DMS53 treated with DMSO at 0.1 percent for 48 hours (cell line): ENCODE measurements at regions not wholly inside any gene's neighbourhood (a gene's known extent, or its start where the extent isn't known, plus 50 kb on each side); places are given as distances from the start of the nearest gene placed in this dataset.

Experiments
- DNase-seq: peaks from one replicate; lab custom pipeline; 2025; ENCODE audit not compliant: unreplicated experiment; lab: John Stamatoyannopoulos, UW

GRCh38 chr22:27110665-27111451 is 453.5 kb downstream of the MIAT start:
- no peak for DNase-seq

- DNase-seq: no peak
These were observed 454.6 kb downstream of the MIAT start for GRCh38 chr22:27111796-27112672.

DNA sequence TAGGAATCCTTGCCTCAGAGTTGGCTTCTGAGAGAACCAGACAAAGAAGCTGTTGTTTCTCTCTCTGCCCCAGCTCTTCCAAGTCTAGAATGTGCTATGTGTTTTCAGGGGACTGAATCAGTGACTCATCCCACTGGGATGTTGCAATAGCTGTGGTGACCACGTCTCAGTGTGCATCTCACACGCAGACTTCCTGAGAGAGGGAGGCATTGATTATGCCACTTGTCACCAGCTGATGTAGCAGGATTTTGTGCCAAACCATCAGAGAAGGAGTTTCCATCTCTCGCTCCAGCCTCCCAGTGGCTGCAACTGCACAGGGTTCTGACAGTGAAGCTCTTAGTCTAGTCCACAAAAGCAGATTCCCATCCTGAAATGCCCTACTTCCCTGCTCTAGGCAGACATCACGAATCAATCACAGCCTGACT is 455.8 kb downstream of the MIAT start:
- no peak for DNase-seq

GRCh38 chr22:27113641-27114040 is 456.3 kb downstream of the MIAT start:
- DNase-seq: no peak

GRCh38 chr22:27114186-27114585 is 456.8 kb downstream of the MIAT start:
- DNase-seq: no peak

DNA sequence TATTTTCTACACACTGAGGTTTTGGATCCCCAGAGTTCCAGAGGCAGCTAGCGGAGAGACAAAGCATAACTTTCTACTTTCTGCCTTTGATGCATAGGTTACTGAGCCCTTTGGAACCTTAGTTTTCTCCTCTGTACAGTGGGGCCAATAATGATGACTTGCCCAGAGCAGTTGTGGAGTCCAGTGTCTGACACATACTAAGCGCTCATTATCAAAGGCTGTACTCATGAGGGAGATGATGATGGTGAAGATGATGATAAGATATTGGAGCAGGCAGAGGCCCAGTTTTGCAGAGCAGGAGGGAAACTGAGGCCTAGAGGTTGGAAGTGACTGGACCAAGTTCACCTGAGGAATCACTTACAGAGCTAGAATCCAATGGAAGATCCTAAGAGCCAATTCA is 458.0 kb downstream of the MIAT start:
- no peak for DNase-seq

- DNase-seq: no peak
These were observed 458.4 kb downstream of the MIAT start for GRCh38 chr22:27115816-27116256.

DNA sequence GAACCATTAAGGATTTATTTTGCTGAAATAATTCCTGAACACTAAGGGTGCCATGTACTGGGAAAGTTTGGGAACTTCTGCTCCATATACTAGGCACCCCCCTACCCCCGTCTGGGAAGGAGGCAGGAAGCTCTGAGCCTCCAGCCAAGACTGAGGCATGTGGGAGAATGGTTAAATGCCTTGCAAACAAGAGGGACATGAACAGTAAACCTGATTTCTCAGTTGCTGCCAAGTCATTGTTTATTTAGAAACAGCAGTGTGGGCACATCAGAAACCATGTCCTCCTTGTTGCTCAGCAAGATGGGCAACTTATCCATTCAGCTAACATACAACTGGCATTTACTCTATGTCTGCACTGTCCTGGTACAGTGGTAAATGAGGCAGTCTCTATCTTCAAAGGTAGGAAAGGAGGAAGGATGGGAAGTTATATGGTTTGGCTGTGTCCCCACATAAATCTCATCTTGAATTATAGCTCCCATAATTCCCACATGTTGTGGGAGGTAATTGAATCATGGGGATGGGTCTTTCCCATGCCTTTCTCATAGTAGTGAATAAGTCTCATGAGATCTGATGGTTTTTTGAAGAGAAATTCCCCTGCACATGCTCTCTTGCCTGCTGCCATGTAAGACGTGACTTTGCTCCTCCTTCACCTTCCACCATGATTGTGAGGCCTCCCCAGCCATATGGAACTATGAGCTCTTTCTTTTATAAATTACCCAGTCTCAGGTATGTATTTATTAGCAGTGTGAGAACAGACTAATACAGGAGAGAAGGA is 459.1 kb downstream of the MIAT start:
- no peak for DNase-seq

GRCh38 chr22:27120036-27120435 is 462.6 kb downstream of the MIAT start:
- DNase-seq: no peak

DNA sequence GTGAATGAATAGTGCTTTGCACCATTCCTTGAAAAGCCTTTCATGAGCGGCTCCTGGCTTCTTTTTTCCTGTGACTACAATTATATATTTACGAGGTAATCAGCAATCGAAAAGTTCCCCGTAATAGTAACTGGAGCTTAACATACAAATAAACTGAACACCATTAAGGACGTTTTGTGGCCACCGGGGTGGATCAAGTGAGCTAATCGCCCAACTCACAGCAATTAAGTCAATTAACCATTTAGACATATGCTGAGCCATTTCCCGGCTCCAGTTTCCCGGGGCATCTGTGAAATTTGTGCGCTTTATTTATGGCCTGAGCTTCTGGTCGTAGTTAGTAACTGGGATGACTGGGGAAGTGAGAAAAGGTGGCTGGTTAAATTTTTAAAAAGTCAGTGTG is 465.2 kb downstream of the MIAT start:
- no peak for DNase-seq

DNA sequence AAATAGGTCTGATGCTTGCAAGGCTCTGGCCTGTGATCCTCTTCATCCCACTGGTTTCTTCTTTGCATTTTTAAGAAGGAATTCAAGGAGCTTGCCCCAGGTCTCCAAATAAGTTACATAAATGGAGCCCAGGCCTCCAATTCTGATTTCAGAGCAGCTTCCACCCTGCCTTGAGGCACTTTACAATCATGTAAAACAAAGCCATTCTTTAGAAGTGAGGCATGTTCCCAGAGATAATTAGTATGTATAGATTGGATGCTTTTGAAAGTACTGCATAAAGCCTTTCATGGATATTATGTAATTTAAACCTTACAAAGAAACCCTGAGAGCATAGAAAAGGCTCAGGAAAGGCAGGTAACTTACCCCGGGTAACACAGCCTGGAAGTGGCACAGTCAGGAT is 466.5 kb downstream of the MIAT start:
- no peak for DNase-seq

- no peak for DNase-seq
These were observed 467.1 kb downstream of the MIAT start for GRCh38 chr22:27124351-27124966.

GRCh38 chr22:27125539-27125938 is 468.2 kb downstream of the MIAT start:
- no peak for DNase-seq

- no peak for DNase-seq
These were observed 470.5 kb downstream of the MIAT start for GRCh38 chr22:27127911-27128310.

- DNase-seq: no peak
These were observed 471.2 kb downstream of the MIAT start for GRCh38 chr22:27128461-27129085.

DNA sequence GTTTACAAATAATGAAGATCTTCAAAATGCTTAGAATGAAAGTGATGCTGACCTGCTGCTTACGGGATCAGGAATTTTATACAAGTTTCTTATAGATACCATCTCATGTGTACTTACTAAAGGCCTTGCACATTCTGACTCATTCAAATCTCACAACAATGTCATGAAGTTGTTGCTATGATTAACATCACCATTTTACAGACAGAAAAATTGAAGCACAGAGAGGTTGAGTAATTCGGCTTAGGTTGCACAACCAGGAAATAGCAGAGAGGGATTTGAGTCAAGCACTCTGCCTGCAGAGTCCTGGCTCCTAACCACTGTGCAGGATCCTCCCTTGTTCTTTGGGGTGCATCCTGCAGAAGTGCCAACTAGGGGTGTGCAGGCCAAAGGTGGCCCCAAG is 471.9 kb downstream of the MIAT start:
- no peak for DNase-seq

DNA sequence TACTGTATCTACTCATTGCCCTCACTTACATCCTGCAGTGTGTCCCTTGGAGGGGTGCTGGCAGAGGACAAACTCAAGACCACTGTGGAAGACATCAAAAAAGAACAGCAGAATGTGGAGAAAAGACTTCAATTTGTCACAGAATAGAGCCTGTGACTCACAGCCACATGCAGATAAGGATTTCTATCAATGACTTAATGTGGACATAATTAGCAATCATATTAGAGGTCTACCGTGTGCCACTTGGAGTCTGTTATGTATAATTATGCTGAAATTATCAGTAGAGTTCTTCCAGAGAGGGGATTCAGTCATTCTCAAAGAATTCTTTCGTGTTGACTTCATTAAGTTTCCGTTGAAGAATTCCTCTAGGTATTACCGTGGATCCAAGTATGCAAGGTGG is 473.5 kb downstream of the MIAT start:
- no peak for DNase-seq

GRCh38 chr22:27131346-27131745 is 474.0 kb downstream of the MIAT start:
- no peak for DNase-seq

GRCh38 chr22:27132400-27132799 is 475.0 kb downstream of the MIAT start:
- DNase-seq: no peak

DNA sequence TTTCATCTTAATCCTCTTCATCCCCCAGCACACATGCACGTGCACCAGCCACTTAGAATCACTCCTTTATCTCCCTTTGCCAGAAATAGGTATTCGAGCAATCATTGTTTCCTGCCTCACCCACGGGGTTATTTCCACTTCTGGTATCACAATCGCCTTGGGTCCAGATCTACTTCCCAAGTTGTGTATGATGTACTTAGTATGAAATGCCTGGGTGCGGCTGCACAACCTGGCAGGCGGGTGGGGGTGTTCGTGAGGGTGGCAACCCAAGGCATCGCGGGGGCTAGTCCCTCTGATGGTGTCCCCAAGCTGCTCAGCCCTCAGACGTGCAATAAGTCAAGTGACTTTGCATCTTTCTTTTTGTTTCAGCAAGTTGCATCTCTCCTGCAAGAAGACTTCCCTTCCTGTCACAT is 475.6 kb downstream of the MIAT start:
- no peak for DNase-seq
